22Rv1 (cell line): ENCODE measurements at regions not wholly inside any gene's neighbourhood (a gene's known extent, or its start where the extent isn't known, plus 50 kb on each side); places are given as distances from the start of the nearest gene placed in this dataset.
"Not testable (repeated sequence)": the region's sequence is repeated elsewhere in the genome, so short reads cannot be mapped to it uniquely, and the experiment has no call there.

Experiments
- ZFX ChIP-seq: fragments of 450-650 bp; IDR thresholded peaks from 2 replicates; pipeline ENCODE4 v1.6.1; 2017; ENCODE audit warnings: antibody characterized with exemption, borderline replicate concordance
- TF ChIP-seq, protein P1 (sequence below): fragments of 450-650 bp; IDR thresholded peaks from 2 replicates; pipeline ENCODE4 v1.5.1; 2017; ENCODE audit warnings: mild to moderate bottlenecking

DNA sequence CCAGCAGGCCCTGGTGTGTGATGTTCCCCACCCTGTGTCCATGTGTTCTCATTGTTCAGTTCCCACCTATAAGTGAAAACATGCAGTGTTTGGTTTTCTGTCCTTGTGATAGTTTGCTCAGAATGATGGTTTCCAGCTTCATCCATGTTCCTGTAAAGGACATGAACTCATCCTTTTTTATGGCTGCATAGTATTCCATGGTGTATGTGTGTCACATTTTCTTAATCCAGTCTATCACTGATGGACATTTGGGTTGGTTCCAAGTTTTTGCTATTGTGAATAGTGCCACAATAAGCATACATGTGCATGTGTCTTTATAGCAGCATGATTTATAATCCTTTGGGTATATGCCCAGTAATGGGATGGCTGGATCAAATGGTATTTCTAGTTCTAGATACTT lies 130.4 kb upstream of the FHL2 start:
- TF ChIP-seq, protein P1, sequence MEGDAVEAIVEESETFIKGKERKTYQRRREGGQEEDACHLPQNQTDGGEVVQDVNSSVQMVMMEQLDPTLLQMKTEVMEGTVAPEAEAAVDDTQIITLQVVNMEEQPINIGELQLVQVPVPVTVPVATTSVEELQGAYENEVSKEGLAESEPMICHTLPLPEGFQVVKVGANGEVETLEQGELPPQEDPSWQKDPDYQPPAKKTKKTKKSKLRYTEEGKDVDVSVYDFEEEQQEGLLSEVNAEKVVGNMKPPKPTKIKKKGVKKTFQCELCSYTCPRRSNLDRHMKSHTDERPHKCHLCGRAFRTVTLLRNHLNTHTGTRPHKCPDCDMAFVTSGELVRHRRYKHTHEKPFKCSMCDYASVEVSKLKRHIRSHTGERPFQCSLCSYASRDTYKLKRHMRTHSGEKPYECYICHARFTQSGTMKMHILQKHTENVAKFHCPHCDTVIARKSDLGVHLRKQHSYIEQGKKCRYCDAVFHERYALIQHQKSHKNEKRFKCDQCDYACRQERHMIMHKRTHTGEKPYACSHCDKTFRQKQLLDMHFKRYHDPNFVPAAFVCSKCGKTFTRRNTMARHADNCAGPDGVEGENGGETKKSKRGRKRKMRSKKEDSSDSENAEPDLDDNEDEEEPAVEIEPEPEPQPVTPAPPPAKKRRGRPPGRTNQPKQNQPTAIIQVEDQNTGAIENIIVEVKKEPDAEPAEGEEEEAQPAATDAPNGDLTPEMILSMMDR = not testable (repeated sequence)
- not testable (repeated sequence) for TF ChIP-seq ZFX
